GM12875 (cell line): ENCODE measurements at regions not wholly inside any gene's neighbourhood (a gene's known extent, or its start where the extent isn't known, plus 50 kb on each side); places are given as distances from the start of the nearest gene placed in this dataset.

Experiments used
- H3K4me3 ChIP-seq: one replicate; pipeline ENCODE4 v1.5.1; 2011; ENCODE audit warnings: low read depth, low read length, control low read depth
- TF ChIP-seq, protein P1 (sequence below): IDR thresholded peaks from 2 replicates; pipeline ENCODE4 v1.5.1; 2011; ENCODE audit warnings: low read depth, mild to moderate bottlenecking, control low read depth, inconsistent platforms, low read length, moderate library complexity, borderline replicate concordance; ENCODE audit not compliant: insufficient read depth

DNA sequence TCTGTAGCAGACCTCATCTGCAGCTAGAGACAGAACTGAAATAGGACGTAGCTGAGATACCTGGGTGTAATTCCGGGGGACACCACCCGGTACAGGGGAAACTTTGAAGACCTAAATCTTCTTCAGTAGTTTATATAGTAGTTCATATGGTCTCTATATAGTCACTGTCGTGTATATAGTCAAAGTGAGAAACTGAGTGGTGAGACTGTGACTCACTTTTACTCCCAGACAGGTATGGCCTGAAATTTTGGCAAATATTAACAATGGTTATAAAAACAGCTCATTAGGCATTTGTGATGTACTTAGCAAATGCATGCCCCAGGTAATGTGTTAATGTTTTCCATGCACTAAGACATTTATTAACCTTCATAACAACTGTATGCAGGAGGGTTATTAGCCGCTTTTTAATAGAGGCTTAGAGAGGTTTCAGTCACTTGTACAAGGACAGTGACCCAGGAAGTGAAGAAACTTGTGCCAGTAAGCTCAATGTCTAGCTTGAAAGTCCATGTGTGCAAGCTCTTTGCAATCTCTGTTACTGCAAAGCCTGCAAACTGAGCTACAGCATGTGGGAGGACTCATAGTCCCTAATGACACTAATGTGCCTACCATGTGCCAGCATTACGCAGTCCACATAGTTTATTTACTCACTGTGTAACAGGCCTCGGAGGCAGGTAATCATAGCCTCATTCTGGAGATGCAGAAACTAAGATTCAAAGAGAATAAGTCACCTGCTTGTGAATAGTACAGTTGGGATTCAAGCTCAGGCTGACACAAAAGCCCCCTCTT lies 165.4 kb upstream of the CHD6 start:
- no peak overlapping the region for H3K4me3 ChIP-seq
- TF ChIP-seq, protein P1, sequence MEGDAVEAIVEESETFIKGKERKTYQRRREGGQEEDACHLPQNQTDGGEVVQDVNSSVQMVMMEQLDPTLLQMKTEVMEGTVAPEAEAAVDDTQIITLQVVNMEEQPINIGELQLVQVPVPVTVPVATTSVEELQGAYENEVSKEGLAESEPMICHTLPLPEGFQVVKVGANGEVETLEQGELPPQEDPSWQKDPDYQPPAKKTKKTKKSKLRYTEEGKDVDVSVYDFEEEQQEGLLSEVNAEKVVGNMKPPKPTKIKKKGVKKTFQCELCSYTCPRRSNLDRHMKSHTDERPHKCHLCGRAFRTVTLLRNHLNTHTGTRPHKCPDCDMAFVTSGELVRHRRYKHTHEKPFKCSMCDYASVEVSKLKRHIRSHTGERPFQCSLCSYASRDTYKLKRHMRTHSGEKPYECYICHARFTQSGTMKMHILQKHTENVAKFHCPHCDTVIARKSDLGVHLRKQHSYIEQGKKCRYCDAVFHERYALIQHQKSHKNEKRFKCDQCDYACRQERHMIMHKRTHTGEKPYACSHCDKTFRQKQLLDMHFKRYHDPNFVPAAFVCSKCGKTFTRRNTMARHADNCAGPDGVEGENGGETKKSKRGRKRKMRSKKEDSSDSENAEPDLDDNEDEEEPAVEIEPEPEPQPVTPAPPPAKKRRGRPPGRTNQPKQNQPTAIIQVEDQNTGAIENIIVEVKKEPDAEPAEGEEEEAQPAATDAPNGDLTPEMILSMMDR: no peak

DNA sequence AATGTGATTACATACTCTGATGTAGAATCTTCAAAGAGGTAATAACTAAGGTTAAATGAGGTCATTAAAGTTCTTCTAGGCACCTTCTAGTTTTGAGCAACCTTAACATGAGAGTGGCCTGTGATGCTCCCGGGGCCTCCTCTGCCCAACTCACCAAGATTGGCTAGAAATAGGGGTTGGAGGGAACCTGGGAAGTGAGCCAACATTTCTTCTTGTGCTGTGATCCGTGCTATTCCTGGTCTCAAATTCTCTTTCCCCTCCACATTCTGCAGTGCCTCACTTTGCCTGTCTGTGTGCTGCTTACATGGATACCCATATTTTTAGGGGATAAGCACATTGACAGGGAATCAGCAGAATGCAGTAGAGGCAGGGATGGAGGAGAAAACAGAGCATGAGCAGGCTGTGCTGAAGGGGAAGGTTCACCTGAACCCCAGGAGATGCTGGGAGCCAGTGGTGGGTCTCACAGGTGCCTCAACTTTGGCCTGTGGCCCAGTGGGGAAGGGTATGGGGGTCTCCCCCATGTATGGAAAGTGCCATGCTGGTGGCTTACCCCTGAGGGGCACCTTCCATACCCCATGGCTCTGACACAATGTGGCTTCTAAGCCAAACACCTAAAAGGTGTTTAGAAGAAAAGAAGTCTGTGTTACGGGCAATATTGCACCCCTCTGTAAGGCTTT lies 164.7 kb upstream of the CHD6 start:
- TF ChIP-seq, protein P1: no peak
- H3K4me3 ChIP-seq: no peak overlapping the region

DNA sequence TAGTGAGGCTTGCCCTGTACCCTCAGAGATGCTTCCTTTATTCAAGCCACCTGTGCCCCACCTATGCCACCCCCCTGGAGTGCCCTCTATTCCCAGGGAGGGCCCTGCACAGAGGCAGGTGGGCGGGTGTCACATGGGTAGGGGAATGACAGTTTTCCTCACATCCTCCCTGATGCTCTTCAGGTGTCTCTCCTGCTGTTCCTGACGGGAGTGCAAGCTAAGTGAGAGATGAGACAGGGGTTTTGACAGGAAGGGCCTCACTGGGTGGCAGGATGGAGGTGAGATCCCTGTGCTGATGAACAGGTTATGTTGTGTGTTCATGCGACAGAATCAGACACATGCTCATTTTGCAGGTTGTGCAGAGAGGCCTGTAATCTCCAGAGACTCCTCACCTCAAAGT lies 164.1 kb upstream of the CHD6 start:
- no peak overlapping the region for H3K4me3 ChIP-seq
- TF ChIP-seq, protein P1: no peak

DNA sequence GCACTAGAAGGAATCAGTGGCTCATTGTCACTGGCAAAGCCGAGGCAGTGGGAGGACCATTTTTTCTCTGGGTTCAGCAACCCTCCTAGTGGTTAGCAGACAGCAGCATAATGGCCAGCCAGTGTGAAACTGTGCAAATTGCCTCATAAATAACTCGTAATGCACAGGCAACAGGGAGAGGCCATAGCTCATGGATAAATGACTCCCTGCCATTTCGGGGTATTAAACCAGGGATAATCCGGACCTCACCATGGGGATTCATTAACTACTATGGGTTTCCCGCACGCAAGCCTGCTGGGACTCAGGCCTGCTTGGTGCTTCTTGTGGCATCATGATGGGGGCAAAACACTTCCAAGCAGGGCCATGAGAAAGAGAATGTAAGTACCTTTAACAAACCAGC lies 158.2 kb upstream of the CHD6 start:
- TF ChIP-seq, protein P1: no peak
- H3K4me3 ChIP-seq: no peak overlapping the region

DNA sequence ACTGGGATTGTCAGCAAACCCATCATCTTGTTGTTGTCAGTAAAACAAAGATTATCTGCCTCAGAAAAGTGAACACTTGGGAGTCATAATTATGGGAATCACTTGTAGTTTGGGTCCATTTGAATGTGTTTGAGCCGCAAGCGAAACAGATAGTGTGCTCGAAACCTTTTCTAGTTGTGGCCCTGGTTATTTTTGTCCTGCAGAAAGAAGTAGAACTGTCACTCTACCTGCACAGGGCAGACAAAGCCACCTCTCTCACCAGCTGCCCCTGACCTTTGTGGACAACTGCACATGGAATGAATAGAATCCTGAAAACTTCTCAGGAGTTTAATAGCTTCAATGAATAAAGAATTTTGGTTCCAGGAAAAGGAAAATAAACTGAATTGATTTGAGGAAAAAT lies 156.1 kb upstream of the CHD6 start:
- H3K4me3 ChIP-seq: no peak overlapping the region
- TF ChIP-seq, protein P1: no peak

DNA sequence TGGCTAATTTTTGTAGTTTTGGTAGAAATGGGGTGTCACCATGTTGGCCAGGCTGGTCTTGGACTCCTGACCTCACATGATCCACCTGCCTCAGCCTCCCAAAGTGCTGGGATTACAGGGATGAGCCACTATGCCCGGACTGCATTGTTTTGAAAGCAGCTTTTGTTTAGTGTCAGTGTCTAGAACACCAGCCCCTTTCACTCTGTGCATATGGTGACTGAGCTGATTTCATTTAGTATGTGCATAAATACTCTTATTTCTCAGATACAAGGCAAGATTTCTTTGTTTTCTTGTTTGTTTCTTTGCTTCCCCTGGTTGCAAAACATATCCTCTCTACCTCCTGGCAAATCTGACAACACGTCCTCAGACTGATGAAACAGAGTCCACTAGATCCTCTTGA lies 152.8 kb upstream of the CHD6 start:
- TF ChIP-seq, protein P1: no peak
- H3K4me3 ChIP-seq: no peak overlapping the region

DNA sequence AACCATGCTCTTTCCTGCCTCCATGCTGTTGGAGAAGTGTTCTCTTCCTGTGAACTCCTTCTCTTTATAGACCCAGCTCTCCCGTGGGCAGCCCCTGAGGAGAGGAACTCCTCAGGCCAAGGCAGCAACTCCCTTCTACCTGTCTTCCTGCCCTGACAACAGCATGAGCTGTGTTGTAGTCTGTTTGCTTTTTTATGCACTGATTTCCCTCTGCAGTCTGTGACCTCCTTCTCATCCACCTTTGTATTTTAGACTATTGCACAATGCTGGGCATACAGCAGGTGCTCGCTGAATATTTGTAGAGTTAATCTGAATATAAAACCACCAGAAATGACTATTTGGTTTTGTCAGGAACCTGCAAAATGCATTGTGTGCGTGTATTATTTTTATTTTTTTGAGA lies 152.2 kb upstream of the CHD6 start:
- no peak overlapping the region for H3K4me3 ChIP-seq
- TF ChIP-seq, protein P1: no peak
